Activated CD8-positive, alpha-beta memory T cell treated with anti-CD3 and anti-CD28 coated beads for 48 hours (primary cell): ENCODE measurements at regions not wholly inside any gene's neighbourhood (a gene's known extent, or its start where the extent isn't known, plus 50 kb on each side); places are given as distances from the start of the nearest gene placed in this dataset.
"Not testable (repeated sequence)": the region's sequence is repeated elsewhere in the genome, so short reads cannot be mapped to it uniquely, and the experiment has no call there.

ENCODE experiments used
- DNase-seq, 3 experiments: peaks; one replicate each; pipeline ENCODE4 v3.0.0-alpha.2; 2020; ENCODE audit warnings: low read depth in 2 of 3, low spot score in 2 of 3

- DNase-seq = no peak
Observed at GRCh38 chr17:51347851-51348584, 87.7 kb downstream of the UTP18 start.

- DNase-seq = no peak
Observed at GRCh38 chr17:51351080-51351479, 90.7 kb downstream of the UTP18 start.

- DNase-seq = no peak
Observed at GRCh38 chr17:51351890-51352289, 91.5 kb downstream of the UTP18 start.

GRCh38 chr17:51352798-51353197 is 92.5 kb downstream of the UTP18 start:
- DNase-seq = no peak

- no peak for DNase-seq
Observed at GRCh38 chr17:51353296-51353695, 93.0 kb downstream of the UTP18 start.

GRCh38 chr17:51354936-51355335 is 94.6 kb downstream of the UTP18 start:
- DNase-seq = no peak

- DNase-seq = no peak
Observed at GRCh38 chr17:51355441-51356410, 95.4 kb downstream of the UTP18 start.

GRCh38 chr17:51359055-51359454 is 98.7 kb downstream of the UTP18 start:
- DNase-seq = no peak

- DNase-seq = no peak
Observed at GRCh38 chr17:51362811-51363585, 102.7 kb downstream of the UTP18 start.

- DNase-seq = no peak
Observed at GRCh38 chr17:51365090-51365489, 104.7 kb downstream of the UTP18 start.

GRCh38 chr17:51366866-51367265 is 106.5 kb downstream of the UTP18 start:
- no peak for DNase-seq

- not testable (repeated sequence) for DNase-seq
Observed at GRCh38 chr17:51367836-51368235, 107.5 kb downstream of the UTP18 start.

- DNase-seq = no peak
Observed at GRCh38 chr17:51371732-51372151, 111.4 kb downstream of the UTP18 start.

GRCh38 chr17:51372345-51373004 is 112.1 kb downstream of the UTP18 start:
- no peak for DNase-seq

- no peak for DNase-seq
Observed at GRCh38 chr17:51373489-51374152, 113.3 kb downstream of the UTP18 start.

- no peak for DNase-seq
Observed at GRCh38 chr17:51374209-51374608, 113.9 kb downstream of the UTP18 start.

GRCh38 chr17:51375771-51376170 is 115.4 kb downstream of the UTP18 start:
- DNase-seq = no peak

GRCh38 chr17:51376739-51377138 is 116.4 kb downstream of the UTP18 start:
- no peak for DNase-seq

- no peak for DNase-seq
Observed at GRCh38 chr17:51381262-51381661, 120.9 kb downstream of the UTP18 start.

GRCh38 chr17:51385208-51385607 is 124.9 kb downstream of the UTP18 start:
- DNase-seq = no peak
